SJCRH30 (cell line): ENCODE measurements at regions not wholly inside any gene's neighbourhood (a gene's known extent, or its start where the extent isn't known, plus 50 kb on each side); places are given as distances from the start of the nearest gene placed in this dataset.
A peak's percentile ranks its signal among the peaks of the same experiment; 100 is the strongest.
"Not testable (repeated sequence)": the region's sequence is repeated elsewhere in the genome, so short reads cannot be mapped to it uniquely, and the experiment has no call there.

Source experiments
- DNase-seq, 2 experiments: peaks; one replicate each; pipeline ENCODE4 v3.0.0-alpha.2; 2015 to 2020
- H3K27ac ChIP-seq: fragments of 250-450 bp; sonication (Bioruptor Pico); 2 replicates; pipeline ENCODE4 v1.5.1; 2020; ENCODE audit warnings: mild to moderate bottlenecking, moderate library complexity
- H3K27me3 ChIP-seq: fragments of 250-450 bp; sonication (Bioruptor Pico); 2 replicates; pipeline ENCODE4 v1.5.1; 2020; ENCODE audit warnings: mild to moderate bottlenecking, moderate library complexity
- H3K36me3 ChIP-seq: fragments of 250-450 bp; sonication (Bioruptor Pico); 2 replicates; pipeline ENCODE4 v1.5.1; 2020; ENCODE audit warnings: mild to moderate bottlenecking, moderate library complexity
- H3K4me1 ChIP-seq: fragments of 250-450 bp; sonication (Bioruptor Pico); 2 replicates; pipeline ENCODE4 v1.5.1; 2020; ENCODE audit warnings: mild to moderate bottlenecking, moderate library complexity
- H3K4me3 ChIP-seq: fragments of 250-450 bp; sonication (Bioruptor Pico); 2 replicates; pipeline ENCODE4 v1.5.1; 2020; ENCODE audit warnings: mild to moderate bottlenecking, moderate library complexity
- H3K9me3 ChIP-seq: fragments of 250-450 bp; sonication (Bioruptor Pico); replicated peaks from 2 replicates; pipeline ENCODE4 v1.5.1; 2020; ENCODE audit warnings: mild to moderate bottlenecking, moderate library complexity

DNA sequence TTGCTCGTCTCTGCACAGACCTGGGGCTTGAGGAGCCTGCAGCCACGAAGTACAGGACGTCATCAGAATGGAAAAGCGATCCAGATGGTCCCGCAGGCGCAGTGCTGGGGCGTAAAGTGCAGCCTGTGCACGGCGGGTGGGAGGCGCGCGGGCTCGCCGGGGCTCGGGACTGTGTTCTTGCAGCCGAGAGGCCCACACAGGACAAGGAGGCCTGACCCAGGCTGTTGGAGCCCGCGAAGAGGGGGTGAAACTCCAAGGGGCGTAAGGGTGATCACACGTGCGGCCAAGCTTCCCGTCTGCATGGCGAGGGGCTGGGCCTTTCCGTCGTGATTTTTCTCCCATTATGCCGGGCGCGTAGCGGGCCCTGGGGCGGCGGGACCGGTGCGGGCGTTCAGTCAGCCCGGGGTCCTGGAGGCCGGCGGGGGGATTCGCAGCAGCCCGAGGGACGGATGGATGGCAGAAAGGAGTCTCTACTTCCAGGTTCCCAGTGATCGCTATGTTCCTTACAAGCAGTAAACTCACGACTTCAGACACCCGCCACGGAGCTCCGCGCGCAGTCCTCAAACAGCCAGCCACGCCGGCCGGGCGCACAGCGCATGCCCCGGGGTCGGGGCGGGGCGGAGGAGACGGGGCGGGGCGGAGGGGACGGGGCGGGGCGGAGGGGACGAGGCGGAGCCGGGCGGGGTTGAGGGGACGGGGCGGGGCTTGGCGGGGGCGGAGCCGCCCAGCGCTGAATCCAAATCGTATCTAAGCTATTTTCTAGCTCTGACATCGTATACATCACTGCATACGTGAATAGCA lies 141.0 kb upstream of the KCNJ18 start:
- Histone ChIP-seq H3K27me3 (no peaks in the 10 kb centered on the region), H3K27ac (0 out of 2 replicates have a peak overlapping the region, but pooled peaks have one; percentile 12), H3K4me1 (no peaks in the 10 kb centered on the region), H3K4me3 (peak overlapping the region; percentile 61), H3K36me3 (no peaks in the 10 kb centered on the region), H3K9me3 (0 out of 2 replicates have a peak, but pooled peaks cover 2% of the 10 kb centered on the region)
- DNase-seq, result peak; percentile 58 to 68

DNA sequence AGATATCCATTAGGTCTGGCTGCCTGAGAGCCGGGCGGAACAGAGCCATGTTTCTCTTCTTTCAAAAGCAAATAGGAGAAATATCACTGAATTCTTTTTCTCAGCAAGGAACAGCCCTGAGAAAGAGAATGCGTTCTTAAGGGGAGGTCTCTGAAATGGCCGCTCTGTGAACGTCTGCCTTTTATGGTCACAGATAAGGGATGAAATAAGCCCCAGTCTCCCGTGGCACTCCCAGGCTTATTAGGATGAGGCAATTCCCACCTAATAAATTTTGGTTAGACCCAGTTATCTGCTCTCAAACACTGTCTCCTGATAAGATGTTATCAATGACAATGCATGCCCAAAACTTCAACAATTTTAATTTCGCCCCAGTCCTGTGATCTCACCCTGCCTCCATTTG lies 133.4 kb upstream of the KCNJ18 start:
- not testable (repeated sequence) for DNase-seq, H3K27ac ChIP-seq, H3K27me3 ChIP-seq, H3K4me3 ChIP-seq, H3K4me1 ChIP-seq, H3K36me3 ChIP-seq
- H3K9me3 ChIP-seq, result peaks cover 18% of the 10 kb centered on the region

- H3K27me3 ChIP-seq, result peaks cover 4% of the 10 kb centered on the region; the same call in 1 of the 2 replicates
- H3K36me3 ChIP-seq, result no peaks in the 10 kb centered on the region
- no peak overlapping the region for H3K27ac ChIP-seq
- DNase-seq, result no peak
- no peak overlapping the region for H3K4me3 ChIP-seq
- H3K9me3 ChIP-seq, result peaks cover 13% of the 10 kb centered on the region
- H3K4me1 ChIP-seq, result no peaks in the 10 kb centered on the region
Observed at GRCh38 chr17:21564262-21564661, 128.1 kb upstream of the KCNJ18 start.

- H3K27me3 ChIP-seq, H3K27ac ChIP-seq, DNase-seq, H3K4me3 ChIP-seq, H3K36me3 ChIP-seq, H3K4me1 ChIP-seq: not testable (repeated sequence)
- H3K9me3 ChIP-seq, result peaks cover 12% of the 10 kb centered on the region; the same call in 1 of the 2 replicates
Observed at GRCh38 chr17:21564757-21565156, 127.6 kb upstream of the KCNJ18 start.

DNA sequence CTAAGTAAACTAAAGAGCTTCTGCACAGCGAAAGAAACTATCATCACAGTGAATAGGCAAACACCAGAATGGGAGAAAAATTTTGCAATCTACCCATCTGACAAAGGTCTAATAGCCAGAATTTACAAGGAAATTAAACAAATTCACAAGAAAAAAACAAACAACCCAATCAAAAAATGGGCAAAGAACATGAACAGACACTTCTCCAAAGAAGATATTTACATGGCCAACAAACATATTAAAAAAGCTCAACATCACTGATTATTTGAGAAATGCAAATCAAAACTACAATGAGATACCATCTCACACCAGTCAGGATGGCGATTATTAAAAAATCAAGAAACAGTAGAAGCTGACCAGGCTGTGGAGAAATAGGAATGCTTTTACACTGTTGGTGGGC lies 121.9 kb upstream of the KCNJ18 start:
- H3K4me3 ChIP-seq, H3K27ac ChIP-seq, H3K27me3 ChIP-seq, DNase-seq, H3K36me3 ChIP-seq, H3K4me1 ChIP-seq, H3K9me3 ChIP-seq: not testable (repeated sequence)

DNA sequence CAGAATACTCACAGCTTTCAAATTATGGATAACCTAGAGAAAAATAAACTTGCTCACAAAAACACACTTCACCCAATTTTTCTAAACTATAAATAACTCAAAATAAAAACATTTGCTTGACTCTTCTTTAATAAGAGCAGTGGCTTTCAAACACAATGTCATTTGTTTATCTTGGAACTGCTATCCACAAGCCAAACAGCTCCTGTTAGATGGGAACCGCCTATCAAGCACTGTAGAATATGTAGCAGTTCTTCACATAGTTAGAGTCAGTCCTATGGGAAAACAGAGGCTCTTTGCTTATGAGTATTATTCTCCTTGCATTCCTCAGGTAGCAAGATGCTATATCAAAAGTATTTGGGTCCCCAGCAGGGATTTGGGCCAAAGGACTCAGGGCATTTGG lies 120.2 kb upstream of the KCNJ18 start:
- not testable (repeated sequence) for H3K9me3 ChIP-seq, H3K36me3 ChIP-seq, H3K4me3 ChIP-seq, H3K27me3 ChIP-seq, H3K4me1 ChIP-seq, DNase-seq, H3K27ac ChIP-seq

GRCh38 chr17:21573271-21573960 lies 118.9 kb upstream of the KCNJ18 start:
- H3K9me3 ChIP-seq, H3K36me3 ChIP-seq, H3K4me1 ChIP-seq, H3K27ac ChIP-seq, H3K4me3 ChIP-seq, H3K27me3 ChIP-seq, DNase-seq: not testable (repeated sequence)

GRCh38 chr17:21573961-21574610 lies 118.2 kb upstream of the KCNJ18 start:
- no peak for DNase-seq
- Histone ChIP-seq H3K4me1 (no peaks in the 10 kb centered on the region), H3K4me3 (no peak overlapping the region), H3K27me3 (no peaks in the 10 kb centered on the region), H3K27ac (no peak overlapping the region), H3K9me3 (no peaks in the 10 kb centered on the region; the same call in 1 of the 2 replicates), H3K36me3 (no peaks in the 10 kb centered on the region)

DNA sequence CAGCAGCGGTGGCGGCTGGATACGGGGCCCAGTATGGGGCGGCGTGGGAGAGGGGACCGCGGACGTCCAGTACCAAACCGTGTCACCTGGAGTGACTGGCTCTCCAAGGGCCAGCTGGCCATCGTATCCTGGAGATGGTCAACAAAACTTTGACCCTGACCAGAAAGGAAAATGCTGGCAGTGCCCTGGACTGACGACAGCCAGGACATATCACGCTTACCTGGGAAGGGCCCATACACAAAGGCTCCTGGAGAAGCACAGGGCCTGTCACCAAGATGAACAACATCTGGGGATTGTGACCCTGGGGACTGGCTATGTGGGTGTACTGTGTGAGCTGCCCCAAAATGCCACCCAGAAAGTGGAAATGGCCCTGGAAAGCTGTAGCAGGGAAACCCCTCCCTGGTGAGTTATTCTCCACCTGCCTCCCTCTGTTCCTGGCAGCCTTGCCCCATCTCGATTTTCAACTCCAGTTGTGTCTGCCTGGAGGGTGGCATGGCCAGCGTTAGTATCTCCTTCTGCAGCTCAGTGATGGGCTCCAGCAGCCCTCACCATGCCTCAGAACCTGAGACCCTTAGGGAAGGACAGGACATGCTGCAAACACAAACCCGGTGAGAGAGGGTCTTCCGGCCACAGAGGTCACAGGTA lies 117.6 kb upstream of the KCNJ18 start:
- not testable (repeated sequence) for DNase-seq, H3K4me3 ChIP-seq, H3K4me1 ChIP-seq, H3K36me3 ChIP-seq, H3K27me3 ChIP-seq, H3K9me3 ChIP-seq, H3K27ac ChIP-seq

DNA sequence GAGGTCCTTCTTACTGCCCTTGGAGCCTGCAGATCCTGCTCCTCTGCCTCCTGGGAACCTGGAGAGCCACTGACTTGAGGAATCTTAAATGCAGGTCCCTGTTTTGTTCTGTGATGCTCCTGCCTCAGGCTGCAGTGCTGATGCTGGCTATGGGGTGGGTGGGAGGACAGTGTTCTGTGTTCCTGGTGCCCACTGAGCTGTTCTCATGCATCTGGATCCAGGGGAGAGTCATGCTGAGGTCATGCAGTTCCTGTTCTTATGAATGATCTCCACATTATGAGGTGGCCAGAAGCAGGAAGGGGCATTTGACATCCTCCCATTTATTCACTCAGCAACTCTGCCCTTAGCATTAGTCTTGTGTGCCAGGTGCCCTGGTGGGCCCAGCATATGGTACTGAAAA lies 113.5 kb upstream of the KCNJ18 start:
- not testable (repeated sequence) for H3K36me3 ChIP-seq, DNase-seq, H3K27ac ChIP-seq, H3K9me3 ChIP-seq, H3K4me3 ChIP-seq, H3K27me3 ChIP-seq, H3K4me1 ChIP-seq

DNA sequence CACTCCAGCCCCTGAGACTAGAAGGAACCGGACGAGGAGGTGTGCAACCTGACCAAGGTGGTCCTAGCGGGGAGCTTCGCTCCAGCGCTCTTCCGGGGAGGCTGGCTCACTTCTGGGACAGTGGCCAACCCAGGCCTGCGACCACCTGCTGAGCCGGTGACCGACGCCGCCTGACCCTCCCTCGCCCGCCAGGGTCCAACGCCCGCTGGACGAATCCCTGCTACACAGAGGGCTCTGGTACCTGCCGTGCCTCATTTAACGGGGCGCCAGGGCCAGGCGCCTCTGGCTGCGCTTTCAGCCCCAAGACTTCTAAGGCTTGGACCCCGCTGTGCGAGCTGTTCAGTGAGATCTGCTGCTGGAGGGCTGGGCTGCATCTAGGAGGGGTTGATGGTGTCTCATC lies 99.5 kb upstream of the KCNJ18 start:
- no peaks in the 10 kb centered on the region for H3K4me1 ChIP-seq
- no peak overlapping the region for H3K4me3 ChIP-seq
- no peak overlapping the region for H3K27ac ChIP-seq
- H3K36me3 ChIP-seq, result no peaks in the 10 kb centered on the region
- H3K9me3 ChIP-seq, result peaks cover 5% of the 10 kb centered on the region
- no peak for DNase-seq
- H3K27me3 ChIP-seq, result peaks cover 13% of the 10 kb centered on the region; the same call in 1 of the 2 replicates

- not testable (repeated sequence) for H3K4me3 ChIP-seq, H3K27ac ChIP-seq, H3K9me3 ChIP-seq, H3K4me1 ChIP-seq, H3K36me3 ChIP-seq, DNase-seq
- H3K27me3 ChIP-seq, result peaks cover 16% of the 10 kb centered on the region
Observed at GRCh38 chr17:21593452-21594105, 98.7 kb upstream of the KCNJ18 start.

DNA sequence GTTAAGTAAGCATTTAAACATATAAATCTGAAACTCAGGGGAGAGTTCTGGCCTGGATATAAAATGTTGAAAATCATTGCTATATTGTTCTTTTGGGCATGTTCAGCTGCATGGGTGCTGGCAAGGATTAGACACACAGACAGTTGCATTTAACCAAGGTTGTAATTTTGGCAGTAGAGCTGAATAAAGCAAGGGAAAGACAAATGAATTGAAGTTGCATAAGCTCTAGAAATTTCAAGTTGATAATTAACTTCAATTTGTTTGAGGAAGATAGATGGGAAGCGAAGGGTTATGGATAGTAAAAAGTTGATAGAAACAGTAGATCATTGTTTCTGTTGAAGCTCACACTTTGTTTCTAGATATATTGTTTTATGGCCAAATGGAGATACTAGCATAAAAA lies 97.2 kb upstream of the KCNJ18 start:
- no peak for DNase-seq
- H3K4me3 ChIP-seq, result no peak overlapping the region
- peaks cover 5% of the 10 kb centered on the region; the same call in 1 of the 2 replicates for H3K9me3 ChIP-seq
- H3K27ac ChIP-seq, result no peak overlapping the region
- H3K27me3 ChIP-seq, result peaks cover 22% of the 10 kb centered on the region
- no peaks in the 10 kb centered on the region for H3K4me1 ChIP-seq
- no peaks in the 10 kb centered on the region for H3K36me3 ChIP-seq

DNA sequence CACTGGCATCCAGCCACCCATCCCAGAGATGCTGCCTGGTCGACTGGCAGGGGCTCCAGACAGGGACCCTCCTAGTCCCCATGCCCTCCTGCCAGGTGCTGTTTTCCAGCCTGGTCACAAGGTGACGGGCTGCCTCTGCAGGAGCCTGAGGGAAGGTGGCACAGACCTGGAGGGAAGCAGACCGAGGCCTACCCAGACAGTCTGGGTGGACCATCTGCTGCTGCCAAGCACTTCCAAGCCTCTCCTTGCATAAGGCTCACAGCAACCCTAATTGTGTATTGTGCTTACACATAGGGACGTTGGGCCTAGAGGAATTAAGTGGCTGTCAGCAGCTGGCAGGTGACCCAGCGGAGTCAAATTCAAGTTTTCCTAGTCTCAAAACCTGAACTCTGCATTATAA lies 90.1 kb upstream of the KCNJ18 start:
- peaks cover 21% of the 10 kb centered on the region for H3K27me3 ChIP-seq
- H3K4me1 ChIP-seq, result no peaks in the 10 kb centered on the region
- DNase-seq, result no peak
- H3K4me3 ChIP-seq, result no peak overlapping the region
- 0 out of 2 replicates have a peak, but pooled peaks cover 4% of the 10 kb centered on the region for H3K9me3 ChIP-seq
- no peaks in the 10 kb centered on the region for H3K36me3 ChIP-seq
- no peak overlapping the region for H3K27ac ChIP-seq
